SK-N-SH (cell line): ENCODE measurements at regions not wholly inside any gene's neighbourhood (a gene's known extent, or its start where the extent isn't known, plus 50 kb on each side); places are given as distances from the start of the nearest gene placed in this dataset.

Experiments
- CTCF ChIA-PET: fragments of 300-600, 350-600 bp; formaldehyde crosslinking; extraction: SDS; loops from one replicate; lab custom pipeline; 2021; lab: Yijun Ruan, JAX
- POLR2A ChIA-PET: fragments of 350-600 bp; sonication (Branson Sonifier 250); formaldehyde crosslinking; extraction: SDS; loops from one replicate; lab custom pipeline; 2020; ENCODE audit warnings: antibody characterized with exemption, inconsistent platforms; lab: Yijun Ruan, JAX
- DNase-seq: peaks from one replicate; pipeline ENCODE4 v3.0.0; 2012
- H2AFZ ChIP-seq: fragments of 200-600 bp; sonication (generic); 2 replicates; pipeline ENCODE4 v1.8.1; 2016; ENCODE audit warnings: antibody characterized with exemption, mild to moderate bottlenecking, low read depth
- H3F3A ChIP-seq: fragments of 200-600 bp; sonication (generic); replicated peaks from 2 replicates; pipeline ENCODE3; 2016; ENCODE audit warnings: antibody characterized with exemption, mild to moderate bottlenecking; ENCODE audit not compliant: insufficient read depth
- H3K27ac ChIP-seq, 2 experiments: fragments of 200-500 bp in 1 of 2; fragments of 200-600 bp in 1 of 2; sonication (Bioruptor generic) in 1 of 2; sonication (generic), shearing (Covaris generic) in 1 of 2; 2 replicates each; pipeline versions ENCODE4 v1.5.1 to v1.6.1; 2014 to 2016; ENCODE audit warnings: low read depth in 2 of 2, inconsistent platforms in 1 of 2, low read length in 1 of 2, mild to moderate bottlenecking in 1 of 2, mixed read lengths in 1 of 2
- H3K27me3 ChIP-seq: fragments of 200-600 bp; sonication (generic), shearing (Covaris generic); 2 replicates; pipeline ENCODE4 v1.6.1; 2016; ENCODE audit warnings: mixed run types; ENCODE audit not compliant: insufficient read depth
- H3K36me3 ChIP-seq, 2 experiments: fragments of 200-500 bp in 1 of 2; fragments of 200-600 bp in 1 of 2; sonication (Bioruptor generic) in 1 of 2; sonication (generic) in 1 of 2; replicated peaks in 1 of 2; 2 replicates each; pipeline versions ENCODE3 to v1.5.1; 2014 to 2016; ENCODE audit warnings: low read length in 1 of 2, mild to moderate bottlenecking in 1 of 2; ENCODE audit not compliant: insufficient read depth in 2 of 2, control insufficient read depth in 1 of 2
- H3K4me1 ChIP-seq, 2 experiments: fragments of 200-500 bp in 1 of 2; fragments of 200-600 bp in 1 of 2; sonication (Bioruptor generic) in 1 of 2; sonication (generic), shearing (Covaris generic) in 1 of 2; 2 replicates each; pipeline versions ENCODE4 v1.5.1 to v1.6.1; 2014 to 2016; ENCODE audit warnings: low read depth in 1 of 2, low read length in 1 of 2, mixed run types in 1 of 2; ENCODE audit not compliant: insufficient read depth in 2 of 2, control insufficient read depth in 1 of 2
- H3K4me2 ChIP-seq: fragments of 200-600 bp; sonication (generic), shearing (Covaris generic); 2 replicates; pipeline ENCODE4 v1.6.1; 2017; ENCODE audit warnings: mixed run types
- H3K4me3 ChIP-seq, 2 experiments: fragments of 200-500 bp in 1 of 2; fragments of 200-600 bp in 1 of 2; sonication (Bioruptor generic) in 1 of 2; sonication (generic), shearing (Covaris generic) in 1 of 2; 2 replicates each; pipeline versions ENCODE4 v1.5.1 to v1.8.1; 2014 to 2016; ENCODE audit warnings: low read depth in 2 of 2, inconsistent platforms in 1 of 2, low read length in 1 of 2, mild to moderate bottlenecking in 1 of 2, mixed read lengths in 1 of 2, moderate library complexity in 1 of 2
- H3K79me2 ChIP-seq: fragments of 200-600 bp; sonication (generic); 2 replicates; pipeline ENCODE4 v1.8.1; 2017; ENCODE audit warnings: mild to moderate bottlenecking; ENCODE audit not compliant: insufficient read depth
- H3K9ac ChIP-seq: fragments of 200-600 bp; sonication (generic); 2 replicates; pipeline ENCODE4 v1.6.1; 2017; ENCODE audit warnings: mixed run types
- H3K9me2 ChIP-seq: fragments of 200-600 bp; sonication (generic); 2 replicates; pipeline ENCODE4 v1.6.1; 2017; ENCODE audit warnings: mixed run types
- H3K9me3 ChIP-seq: fragments of 200-600 bp; sonication (generic); 2 replicates; pipeline ENCODE4 v1.6.1; 2017; ENCODE audit warnings: mixed run types, mild to moderate bottlenecking, moderate library complexity
- H4K20me1 ChIP-seq: fragments of 200-600 bp; sonication (generic); 2 replicates; pipeline ENCODE4 v1.6.1; 2017; ENCODE audit warnings: mild to moderate bottlenecking, mixed run types; ENCODE audit not compliant: insufficient read depth
- CHD2 ChIP-seq: fragments of 150-350 bp; IDR thresholded peaks from 2 replicates; pipeline ENCODE4 v1.6.1; 2018; ENCODE audit warnings: low read length; ENCODE audit not compliant: partially characterized antibody
- ELF1 ChIP-seq: IDR thresholded peaks from 2 replicates; pipeline ENCODE4 v1.4.0; 2012
- EZH2phosphoT487 ChIP-seq: fragments of 200-600 bp; sonication (generic); IDR thresholded peaks from 2 replicates; pipeline ENCODE4 v1.6.1; 2017; ENCODE audit warnings: low read depth, mixed run types, mild to moderate bottlenecking, antibody characterized with exemption, moderate library complexity, borderline replicate concordance
- FOXM1 ChIP-seq: IDR thresholded peaks from 2 replicates; pipeline ENCODE4 v1.4.0; 2012; ENCODE audit warnings: low read depth, mild to moderate bottlenecking
- GABPA ChIP-seq: IDR thresholded peaks from 2 replicates; pipeline ENCODE4 v1.4.0; 2012; ENCODE audit warnings: low read depth, mild to moderate bottlenecking
- MEF2A ChIP-seq: IDR thresholded peaks from 2 replicates; pipeline ENCODE4 v1.4.0; 2012; ENCODE audit warnings: low read depth, borderline replicate concordance
- NFIC ChIP-seq: IDR thresholded peaks from 2 replicates; pipeline ENCODE4 v1.4.0; 2012; ENCODE audit warnings: borderline replicate concordance
- NRF1 ChIP-seq: IDR thresholded peaks from 2 replicates; pipeline ENCODE4 v1.6.1; 2012; ENCODE audit warnings: low read depth, mild to moderate bottlenecking, low read length
- POLR2AphosphoS5 ChIP-seq: IDR thresholded peaks from 2 replicates; pipeline ENCODE4 v1.6.1; 2012; ENCODE audit warnings: low read depth, low read length
- RAD21 ChIP-seq: IDR thresholded peaks from 2 replicates; pipeline ENCODE4 v1.6.1; 2012; ENCODE audit warnings: mild to moderate bottlenecking, low read length
- SIN3A ChIP-seq: IDR thresholded peaks from 2 replicates; pipeline ENCODE4 v1.6.1; 2012; ENCODE audit warnings: low read depth, mild to moderate bottlenecking, low read length, moderate library complexity, borderline replicate concordance
- SMC3 ChIP-seq: IDR thresholded peaks from 2 replicates; pipeline ENCODE4 v1.6.1; 2012; ENCODE audit warnings: low read depth, low read length, improper control_type of control experiment
- TAF1 ChIP-seq: IDR thresholded peaks from 2 replicates; pipeline ENCODE4 v1.6.1; 2012; ENCODE audit warnings: low read depth, mild to moderate bottlenecking, low read length, moderate library complexity, borderline replicate concordance
- TCF12 ChIP-seq: IDR thresholded peaks from 2 replicates; pipeline ENCODE4 v1.4.0; 2012
- TEAD4 ChIP-seq: IDR thresholded peaks from 2 replicates; pipeline ENCODE4 v1.4.0; 2012; ENCODE audit warnings: mild to moderate bottlenecking, borderline replicate concordance; ENCODE audit not compliant: insufficient read depth
- YY1 ChIP-seq: IDR thresholded peaks from 2 replicates; pipeline ENCODE4 v1.4.0; 2012; ENCODE audit warnings: low read depth, mild to moderate bottlenecking
- WGBS: methylation state at CpG from one replicate; pipeline ENCODE4 v1.1.6; 2017; ENCODE audit warnings: low lambda C conversion rate; 5-methylcytosine and 5-hydroxymethylcytosine counted together
- TF ChIP-seq, protein P1 (sequence below): IDR thresholded peaks from 2 replicates; pipeline ENCODE4; 2012
- TF ChIP-seq, protein P2 (sequence below): IDR thresholded peaks from 2 replicates; pipeline ENCODE4 v1.4.0; 2012; ENCODE audit warnings: low read depth

DNA sequence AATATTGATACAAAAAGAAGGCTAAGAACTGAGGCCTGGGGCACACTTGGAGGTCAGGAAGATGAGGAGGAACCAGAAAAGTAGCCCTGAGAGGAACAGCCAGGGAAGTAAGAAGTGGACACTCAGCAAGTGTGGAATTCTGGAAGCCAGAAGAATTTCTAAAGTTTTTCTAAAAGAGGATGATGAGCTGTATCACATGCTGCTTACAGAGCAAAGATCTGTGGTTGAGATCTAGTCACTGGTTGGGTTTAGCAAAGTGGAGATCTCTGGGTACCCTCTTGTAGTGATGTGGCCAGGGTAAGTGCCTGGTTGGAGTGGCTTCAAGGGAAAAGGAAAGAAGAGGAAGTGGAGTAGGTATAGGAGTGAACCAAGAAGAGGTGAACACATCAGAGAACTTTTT, 95.4 kb upstream of the DAZL start:
- TF ChIP-seq POLR2AphosphoS5, result no peak
- no peak for TF ChIP-seq NFIC
- no peak for TF ChIP-seq GABPA
- no peaks in the 10 kb centered on the region for H4K20me1 ChIP-seq
- no peak overlapping the region for H3K4me2 ChIP-seq
- no peaks in the 10 kb centered on the region for H3K27me3 ChIP-seq
- H3K36me3 ChIP-seq, result no peaks in the 10 kb centered on the region
- H3K9ac ChIP-seq, result no peak overlapping the region
- no peak for DNase-seq
- H3K4me3 ChIP-seq, result no peak overlapping the region
- ChIA-PET POLR2A (no interaction called here), CTCF (no interaction called here)
- no peak overlapping the region for H3K27ac ChIP-seq
- no peaks in the 10 kb centered on the region for H3K79me2 ChIP-seq
- H3K9me2 ChIP-seq, result no peaks in the 10 kb centered on the region
- no peak overlapping the region for H2AFZ ChIP-seq
- no peaks in the 10 kb centered on the region for H3K4me1 ChIP-seq
- no peaks in the 10 kb centered on the region for H3F3A ChIP-seq
- H3K9me3 ChIP-seq, result no peaks in the 10 kb centered on the region

DNA sequence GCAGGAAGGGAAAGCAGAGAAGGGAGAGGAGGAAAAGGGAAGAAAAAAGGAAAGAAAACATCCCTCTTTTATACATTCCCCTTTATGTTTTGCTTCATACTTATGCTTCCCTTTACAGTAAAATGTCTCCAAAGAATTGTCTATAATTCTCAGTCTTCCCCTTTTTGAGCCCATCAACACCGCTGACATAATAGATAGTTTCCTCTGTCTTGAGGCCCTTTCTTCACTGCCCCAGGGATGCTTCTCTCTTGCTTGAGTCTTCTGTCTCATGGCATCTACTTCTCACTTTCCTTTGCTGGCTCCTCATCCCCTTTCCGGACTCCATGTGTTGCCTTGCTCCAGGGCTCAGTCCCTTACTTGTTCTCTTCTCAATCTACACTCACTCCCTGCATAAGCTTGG, 99.7 kb upstream of the DAZL start:
- DNase-seq, result no peak
- Histone ChIP-seq H2AFZ (no peak overlapping the region), H3K36me3 (no peaks in the 10 kb centered on the region), H3K9me3 (no peaks in the 10 kb centered on the region), H3K4me3 (no peak overlapping the region), H3K9ac (no peak overlapping the region), H3K4me1 (no peaks in the 10 kb centered on the region), H4K20me1 (no peaks in the 10 kb centered on the region), H3K4me2 (no peak overlapping the region), H3K9me2 (no peaks in the 10 kb centered on the region), H3K79me2 (no peaks in the 10 kb centered on the region), H3F3A (no peaks in the 10 kb centered on the region), H3K27ac (no peak overlapping the region), H3K27me3 (no peaks in the 10 kb centered on the region)
- WGBS, result 30% methylated on average over 2 of the region's 2 CpGs
- no peak for TF ChIP-seq ELF1
- TF ChIP-seq EZH2phosphoT487, result no peak
- TF ChIP-seq TEAD4, result no peak
- TF ChIP-seq, protein P1, sequence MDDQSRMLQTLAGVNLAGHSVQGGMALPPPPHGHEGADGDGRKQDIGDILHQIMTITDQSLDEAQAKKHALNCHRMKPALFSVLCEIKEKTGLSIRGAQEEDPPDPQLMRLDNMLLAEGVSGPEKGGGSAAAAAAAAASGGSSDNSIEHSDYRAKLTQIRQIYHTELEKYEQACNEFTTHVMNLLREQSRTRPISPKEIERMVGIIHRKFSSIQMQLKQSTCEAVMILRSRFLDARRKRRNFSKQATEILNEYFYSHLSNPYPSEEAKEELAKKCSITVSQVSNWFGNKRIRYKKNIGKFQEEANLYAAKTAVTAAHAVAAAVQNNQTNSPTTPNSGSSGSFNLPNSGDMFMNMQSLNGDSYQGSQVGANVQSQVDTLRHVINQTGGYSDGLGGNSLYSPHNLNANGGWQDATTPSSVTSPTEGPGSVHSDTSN, result no peak
- no peak for TF ChIP-seq TCF12
- TF ChIP-seq, protein P2, sequence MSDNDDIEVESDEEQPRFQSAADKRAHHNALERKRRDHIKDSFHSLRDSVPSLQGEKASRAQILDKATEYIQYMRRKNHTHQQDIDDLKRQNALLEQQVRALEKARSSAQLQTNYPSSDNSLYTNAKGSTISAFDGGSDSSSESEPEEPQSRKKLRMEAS, result no peak
- TF ChIP-seq MEF2A, result no peak
- TF ChIP-seq SIN3A, result no peak
- TF ChIP-seq TAF1, result no peak
- no peak for TF ChIP-seq SMC3
- no peak for TF ChIP-seq CHD2
- TF ChIP-seq YY1, result no peak
- no peak for TF ChIP-seq FOXM1
- TF ChIP-seq NFIC, result no peak
- no peak for TF ChIP-seq RAD21
- TF ChIP-seq POLR2AphosphoS5, result no peak
- TF ChIP-seq NRF1, result no peak
- ChIA-PET POLR2A (no interaction called here), CTCF (no interaction called here)
